KMS-11 (cell line): ENCODE measurements at regions not wholly inside any gene's neighbourhood (a gene's known extent, or its start where the extent isn't known, plus 50 kb on each side); places are given as distances from the start of the nearest gene placed in this dataset.

Experiments
- H2AFZ ChIP-seq: fragments of 200-600 bp; sonication (generic); 2 replicates; pipeline ENCODE4 v1.6.1; 2016; ENCODE audit warnings: antibody characterized with exemption, mixed run types, low read depth
- H3K27ac ChIP-seq: fragments of 200-600 bp; sonication (generic); 2 replicates; pipeline ENCODE4 v1.6.1; 2016; ENCODE audit warnings: mild to moderate bottlenecking, mixed run types
- H3K27me3 ChIP-seq: fragments of 200-600 bp; sonication (generic); 2 replicates; pipeline ENCODE4 v1.6.1; 2017; ENCODE audit warnings: mild to moderate bottlenecking, low read depth, mixed run types, moderate library complexity; ENCODE audit not compliant: insufficient read depth
- H3K36me3 ChIP-seq: fragments of 200-600 bp; sonication (generic); 2 replicates; pipeline ENCODE4 v1.6.1; 2017; ENCODE audit warnings: mild to moderate bottlenecking, mixed run types; ENCODE audit not compliant: insufficient read depth
- H3K4me1 ChIP-seq: fragments of 200-600 bp; sonication (generic); 2 replicates; pipeline ENCODE4 v1.6.1; 2016; ENCODE audit warnings: mild to moderate bottlenecking, low read depth, mixed run types; ENCODE audit not compliant: poor library complexity, severe bottlenecking
- H3K4me2 ChIP-seq: fragments of 200-600 bp; sonication (generic); 2 replicates; pipeline ENCODE4 v1.7.0; 2016; ENCODE audit warnings: mild to moderate bottlenecking, mixed run types
- H3K4me3 ChIP-seq: fragments of 200-600 bp; sonication (generic); IDR thresholded peaks from 2 replicates; pipeline ENCODE4 v1.6.1; 2017; ENCODE audit warnings: low read depth, low read length, mixed read lengths; ENCODE audit not compliant: insufficient read depth
- H3K79me2 ChIP-seq: fragments of 200-600 bp; sonication (generic); 2 replicates; pipeline ENCODE4 v1.6.1; 2016; ENCODE audit warnings: low read depth, mixed run types; ENCODE audit not compliant: insufficient read depth
- H3K9ac ChIP-seq: fragments of 200-600 bp; sonication (generic); 2 replicates; pipeline ENCODE4 v1.6.1; 2016; ENCODE audit warnings: mild to moderate bottlenecking, mixed run types
- H4K20me1 ChIP-seq: fragments of 200-600 bp; sonication (generic); 2 replicates; pipeline ENCODE4 v1.6.1; 2016; ENCODE audit warnings: mild to moderate bottlenecking, mixed run types; ENCODE audit not compliant: insufficient read depth
- CTCF ChIP-seq: fragments of 200-600 bp; sonication (generic); conservative IDR thresholded peaks from 2 replicates; pipeline ENCODE4 v1.6.1; 2017; ENCODE audit warnings: low read depth, mild to moderate bottlenecking, antibody characterized with exemption, low read length, moderate library complexity, mixed read lengths

DNA sequence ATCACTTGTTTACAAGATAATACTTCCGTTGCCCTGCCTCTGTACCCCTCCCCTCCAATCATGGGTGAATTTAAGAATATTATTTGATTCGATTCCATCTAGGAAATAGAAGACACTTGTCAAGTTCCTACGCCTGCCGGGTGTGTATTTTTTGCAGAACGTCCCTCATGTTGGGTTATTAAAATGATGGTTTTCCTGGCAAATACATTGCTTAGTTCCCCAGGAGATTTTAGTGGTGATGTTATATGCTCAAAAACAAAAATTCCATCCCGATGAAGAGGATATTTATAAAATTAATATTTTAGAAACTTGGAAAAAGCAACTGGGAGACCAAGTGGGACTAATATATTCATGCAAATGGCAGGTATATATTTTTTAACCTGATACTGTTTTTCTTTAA, 548.4 kb downstream of the EDEM1 start:
- H3K27ac ChIP-seq = no peak overlapping the region
- no peaks in the 10 kb centered on the region for H3K36me3 ChIP-seq
- no peak for TF ChIP-seq CTCF
- H4K20me1 ChIP-seq = no peaks in the 10 kb centered on the region
- H3K9ac ChIP-seq = no peak overlapping the region
- no peak overlapping the region for H3K4me3 ChIP-seq
- no peaks in the 10 kb centered on the region for H3K4me1 ChIP-seq
- no peaks in the 10 kb centered on the region for H3K27me3 ChIP-seq
- H3K4me2 ChIP-seq = no peak overlapping the region
- H3K79me2 ChIP-seq = no peaks in the 10 kb centered on the region
- H2AFZ ChIP-seq = no peak overlapping the region

DNA sequence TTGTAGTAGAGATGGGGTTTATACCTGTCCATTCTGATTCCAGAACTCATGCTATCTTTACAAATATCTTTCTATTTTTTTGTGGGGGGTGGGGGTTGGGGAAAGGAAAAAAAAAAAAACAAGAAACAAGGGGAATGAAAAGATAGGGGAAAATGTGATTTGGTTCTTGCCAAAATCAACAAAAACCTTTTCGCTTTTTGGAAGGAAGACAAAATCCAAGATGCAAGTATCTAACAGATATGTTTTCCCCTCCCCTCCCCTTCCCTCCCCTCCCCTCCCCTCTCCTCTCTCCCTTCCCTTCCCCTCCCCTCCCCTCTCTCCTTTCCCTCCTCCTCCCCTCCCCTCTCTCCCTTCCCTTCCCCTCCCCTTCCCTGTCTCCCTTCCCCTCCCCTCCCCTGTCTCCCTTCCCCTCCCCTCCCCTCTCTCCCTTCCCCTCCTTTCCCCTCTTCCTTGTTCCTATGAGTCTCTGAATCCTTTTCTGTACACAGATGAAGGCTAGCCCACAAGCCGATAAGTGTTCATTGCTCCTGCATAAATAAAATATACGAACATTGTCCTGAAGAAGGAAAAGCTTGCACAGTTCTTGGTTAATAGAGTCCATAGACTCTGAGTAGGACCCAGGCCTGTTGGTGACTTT, 551.9 kb downstream of the EDEM1 start:
- Histone ChIP-seq H2AFZ (no peak overlapping the region), H3K27ac (no peak overlapping the region), H4K20me1 (no peaks in the 10 kb centered on the region), H3K9ac (no peak overlapping the region), H3K4me3 (no peak overlapping the region), H3K27me3 (no peaks in the 10 kb centered on the region), H3K79me2 (no peaks in the 10 kb centered on the region), H3K4me2 (no peak overlapping the region), H3K4me1 (no peaks in the 10 kb centered on the region), H3K36me3 (no peaks in the 10 kb centered on the region)
- TF ChIP-seq CTCF = no peak

DNA sequence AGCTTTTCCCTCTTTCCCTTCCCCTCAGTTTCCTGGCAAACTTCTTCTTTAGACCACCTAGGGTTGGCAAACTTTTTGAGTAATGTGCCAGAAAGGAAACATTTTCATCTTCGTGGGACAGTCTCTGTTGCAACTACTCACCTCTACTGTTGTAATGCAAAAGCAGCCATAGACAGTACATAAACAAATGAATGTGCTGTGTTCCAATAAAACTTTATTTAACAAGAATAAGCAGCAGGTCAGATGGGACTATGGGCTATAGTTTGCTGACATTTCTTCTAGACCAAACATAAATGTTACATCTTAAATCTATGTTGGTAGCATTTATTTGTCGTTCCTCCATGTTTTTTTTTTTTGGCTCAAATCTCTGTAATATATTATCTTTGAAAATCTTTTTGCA, 552.4 kb downstream of the EDEM1 start:
- Histone ChIP-seq H3K4me1 (no peaks in the 10 kb centered on the region), H4K20me1 (no peaks in the 10 kb centered on the region), H2AFZ (no peak overlapping the region), H3K9ac (no peak overlapping the region), H3K27me3 (no peaks in the 10 kb centered on the region), H3K36me3 (no peaks in the 10 kb centered on the region), H3K4me2 (no peak overlapping the region), H3K27ac (no peak overlapping the region), H3K4me3 (no peak overlapping the region), H3K79me2 (no peaks in the 10 kb centered on the region)
- TF ChIP-seq CTCF = no peak

- H3K36me3 ChIP-seq = no peaks in the 10 kb centered on the region
- H4K20me1 ChIP-seq = no peaks in the 10 kb centered on the region
- no peak overlapping the region for H3K4me3 ChIP-seq
- H2AFZ ChIP-seq = no peak overlapping the region
- no peaks in the 10 kb centered on the region for H3K79me2 ChIP-seq
- no peak for TF ChIP-seq CTCF
- H3K4me1 ChIP-seq = no peaks in the 10 kb centered on the region
- no peak overlapping the region for H3K27ac ChIP-seq
- no peak overlapping the region for H3K4me2 ChIP-seq
- H3K9ac ChIP-seq = no peak overlapping the region
- H3K27me3 ChIP-seq = no peaks in the 10 kb centered on the region
Measured at GRCh38 chr3:5741017-5741416, 553.5 kb downstream of the EDEM1 start.

GRCh38 chr3:5750091-5750490, 562.6 kb downstream of the EDEM1 start:
- Histone ChIP-seq H3K27ac (no peak overlapping the region), H3K79me2 (no peaks in the 10 kb centered on the region), H3K4me3 (no peak overlapping the region), H3K27me3 (no peaks in the 10 kb centered on the region), H3K36me3 (no peaks in the 10 kb centered on the region), H3K9ac (no peak overlapping the region), H3K4me2 (no peak overlapping the region), H4K20me1 (no peaks in the 10 kb centered on the region), H3K4me1 (no peaks in the 10 kb centered on the region), H2AFZ (no peak overlapping the region)
- TF ChIP-seq CTCF = no peak
